Subcutaneous abdominal adipose tissue (tissue), 5 donors: ENCODE measurements at regions not wholly inside any gene's neighbourhood (a gene's known extent, or its start where the extent isn't known, plus 50 kb on each side); places are given as distances from the start of the nearest gene placed in this dataset.
"Not testable (repeated sequence)": the region's sequence is repeated elsewhere in the genome, so short reads cannot be mapped to it uniquely, and the experiment has no call there.

Experiments used
- H3K27ac ChIP-seq: one replicate; pipeline ENCODE4 v1.7.0; 2013; ENCODE audit warnings: low read depth, mild to moderate bottlenecking, inconsistent platforms, low read length, moderate library complexity
- H3K27me3 ChIP-seq, 5 donors: one replicate each; pipeline ENCODE4 v1.7.0; 2013; ENCODE audit warnings: low read length in 5 of 5, inconsistent platforms in 1 of 5; ENCODE audit not compliant: control insufficient read depth in 5 of 5, insufficient read depth in 4 of 5
- H3K36me3 ChIP-seq, 5 donors: one replicate each; pipeline ENCODE4 v1.7.0; 2013; ENCODE audit warnings: low read length in 5 of 5; ENCODE audit not compliant: control insufficient read depth in 5 of 5, insufficient read depth in 5 of 5
- H3K4me1 ChIP-seq, 5 donors: one replicate each; pipeline ENCODE4 v1.7.0; 2013; ENCODE audit warnings: low read length in 5 of 5, mild to moderate bottlenecking in 3 of 5, moderate library complexity in 1 of 5; ENCODE audit not compliant: control insufficient read depth in 5 of 5, insufficient read depth in 5 of 5
- H3K4me3 ChIP-seq, 5 donors: one replicate each; pipeline ENCODE4 v1.7.0; 2013; ENCODE audit warnings: low read length in 5 of 5, low read depth in 1 of 5
- H3K9ac ChIP-seq, 5 donors: one replicate each; pipeline ENCODE4 v1.7.0; 2013; ENCODE audit warnings: low read length in 5 of 5, mild to moderate bottlenecking in 4 of 5, moderate library complexity in 3 of 5
- H3K9me3 ChIP-seq, 5 donors: one replicate each; pipeline ENCODE4 v1.7.0; 2013; ENCODE audit warnings: low read length in 5 of 5; ENCODE audit not compliant: control insufficient read depth in 5 of 5
- donor health status: healthy.
- donor health status: healthy.
- donor health status: healthy.
- donor health status: healthy.
- donor health status: healthy.

DNA sequence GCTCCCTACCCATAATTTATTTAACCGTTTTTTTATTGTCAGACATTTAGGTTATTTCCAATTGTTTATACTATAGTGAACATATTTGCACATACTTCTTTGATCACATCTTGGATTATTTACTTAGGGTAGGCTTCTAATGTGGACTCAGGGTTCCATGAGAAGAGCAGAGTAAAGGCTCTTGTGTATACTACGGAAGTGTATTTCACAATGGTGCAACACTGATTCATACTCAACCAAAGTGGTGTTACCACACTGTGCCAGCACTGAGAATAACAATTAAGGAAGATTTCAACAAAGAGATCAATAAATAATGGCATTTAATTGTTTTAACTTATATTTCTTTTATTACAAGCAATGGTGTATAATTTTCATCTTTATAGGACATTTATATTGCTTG, 251.2 kb downstream of the ZNF326 start:
- no peaks in the 10 kb centered on the region for H3K27me3 ChIP-seq
- H3K36me3 ChIP-seq = no peaks in the 10 kb centered on the region
- peaks cover 0 to 5% (median 4%) of the 10 kb centered on the region in 5 donors for H3K9me3 ChIP-seq
- no peak overlapping the region for H3K9ac ChIP-seq
- H3K27ac ChIP-seq = no peak overlapping the region
- peaks cover 0 to 3% (median 0%) of the 10 kb centered on the region in 5 donors for H3K4me1 ChIP-seq
- H3K4me3 ChIP-seq = no peak overlapping the region

DNA sequence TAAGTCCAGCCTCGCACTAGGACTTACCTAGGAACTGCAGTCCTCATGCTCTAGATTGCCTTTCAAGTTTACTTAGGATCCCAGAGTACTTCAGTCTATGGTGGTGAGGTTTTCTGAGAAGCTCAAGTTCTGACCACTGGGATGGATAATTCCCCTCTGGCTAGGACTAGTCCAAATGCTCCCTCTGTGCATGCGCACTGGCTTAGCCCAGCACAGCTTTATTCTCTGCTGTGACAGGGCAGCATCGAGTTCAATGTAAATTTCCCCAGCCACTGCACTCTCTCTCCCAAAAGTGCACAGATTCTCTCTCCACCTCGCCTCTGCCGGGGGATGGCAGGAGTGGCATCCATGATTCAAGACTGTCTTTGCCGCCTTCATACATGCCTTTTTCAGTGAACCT, 241.6 kb downstream of the ZNF326 start:
- no peak overlapping the region for H3K9ac ChIP-seq
- no peak overlapping the region for H3K4me3 ChIP-seq
- no peaks in the 10 kb centered on the region for H3K27me3 ChIP-seq
- peaks cover 2 to 18% (median 5%) of the 10 kb centered on the region in 5 donors for H3K9me3 ChIP-seq
- no peaks in the 10 kb centered on the region for H3K36me3 ChIP-seq
- no peaks in the 10 kb centered on the region for H3K4me1 ChIP-seq
- no peak overlapping the region for H3K27ac ChIP-seq

DNA sequence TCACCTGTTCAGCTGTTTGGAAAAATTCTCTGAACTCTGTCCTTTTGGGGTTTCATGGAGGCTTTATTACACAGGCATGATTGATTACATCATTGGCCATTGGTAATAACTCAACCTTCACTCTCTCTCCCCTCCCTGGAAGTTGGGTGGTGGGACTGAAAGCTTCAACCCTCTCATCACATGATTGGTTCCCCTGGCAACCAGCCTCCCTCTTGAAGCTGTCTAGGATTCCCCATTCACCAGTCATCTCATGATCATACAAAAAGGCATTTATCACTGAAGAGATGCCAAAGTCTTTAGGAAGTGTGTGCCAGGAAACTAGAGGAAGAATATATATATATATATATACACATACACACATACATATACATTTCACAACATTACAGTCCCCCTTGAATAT, 228.5 kb downstream of the ZNF326 start:
- Histone ChIP-seq H3K4me1 (peaks cover 0 to 13% (median 0%) of the 10 kb centered on the region in 5 donors), H3K36me3 (no peaks in the 10 kb centered on the region), H3K9me3 (peaks cover 0 to 9% (median 8%) of the 10 kb centered on the region in 5 donors), H3K9ac (no peak overlapping the region), H3K27ac (no peak overlapping the region), H3K27me3 (no peaks in the 10 kb centered on the region), H3K4me3 (no peak overlapping the region)

DNA sequence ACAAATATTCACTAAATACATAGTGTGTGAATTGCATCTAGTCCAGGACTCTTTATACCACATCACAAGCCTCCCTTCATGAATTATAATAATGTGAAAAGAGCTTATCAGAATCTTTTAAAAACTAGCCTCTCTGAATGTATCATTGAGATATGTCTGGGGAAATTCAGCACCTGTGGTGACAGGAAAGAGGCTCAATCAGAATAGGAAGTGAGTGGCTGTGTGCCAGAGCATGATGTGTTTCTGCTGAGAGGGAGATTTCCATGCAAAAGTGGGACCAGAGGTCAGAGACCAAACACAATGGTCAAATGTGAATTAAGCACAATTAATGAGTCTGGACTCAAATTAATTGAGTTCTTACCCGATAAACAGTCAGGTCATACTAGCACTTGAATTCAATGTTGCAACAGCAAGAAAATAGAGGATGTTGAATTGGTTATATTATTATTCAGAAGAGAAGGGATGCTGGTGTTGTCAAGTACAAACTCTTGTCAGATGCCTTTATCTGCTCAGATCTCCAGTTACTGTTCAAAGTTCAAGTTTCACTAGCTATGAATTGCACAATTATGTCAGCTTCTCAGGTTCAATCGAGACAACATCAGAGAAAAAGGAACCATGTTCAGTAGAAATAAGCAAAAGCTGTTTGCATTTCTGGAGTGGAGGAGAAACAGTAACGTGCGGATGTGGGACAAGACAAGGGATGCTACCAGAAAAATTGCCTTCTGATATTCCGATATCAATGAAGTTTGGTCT, 226.2 kb downstream of the ZNF326 start:
- Histone ChIP-seq H3K9me3 (peaks cover 0 to 9% (median 6%) of the 10 kb centered on the region in 5 donors), H3K4me3 (no peak overlapping the region), H3K36me3 (no peaks in the 10 kb centered on the region), H3K27ac (no peak overlapping the region), H3K27me3 (no peaks in the 10 kb centered on the region), H3K9ac (no peak overlapping the region), H3K4me1 (peaks cover 0 to 13% (median 0%) of the 10 kb centered on the region in 5 donors)

DNA sequence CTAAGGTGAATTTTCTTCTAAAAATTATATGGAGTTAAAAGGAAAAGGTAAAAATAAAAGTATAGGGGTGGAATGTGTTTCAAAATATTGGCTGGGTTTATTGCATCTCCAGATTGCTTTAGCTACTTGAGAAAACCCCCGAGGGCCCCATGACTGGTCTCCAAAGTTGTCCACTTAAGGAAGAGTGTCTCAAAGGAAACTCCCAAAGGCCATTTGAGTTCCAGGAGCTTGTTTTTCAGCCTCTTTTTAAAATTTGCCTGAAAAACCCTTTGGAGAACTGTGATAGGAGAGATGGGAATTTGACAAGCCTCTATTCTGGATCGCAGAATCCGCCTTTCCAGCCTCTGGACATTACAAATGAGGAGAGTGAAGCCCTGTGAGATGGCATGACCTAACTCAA, 225.6 kb downstream of the ZNF326 start:
- no peak overlapping the region for H3K4me3 ChIP-seq
- no peak overlapping the region for H3K9ac ChIP-seq
- no peak overlapping the region for H3K27ac ChIP-seq

DNA sequence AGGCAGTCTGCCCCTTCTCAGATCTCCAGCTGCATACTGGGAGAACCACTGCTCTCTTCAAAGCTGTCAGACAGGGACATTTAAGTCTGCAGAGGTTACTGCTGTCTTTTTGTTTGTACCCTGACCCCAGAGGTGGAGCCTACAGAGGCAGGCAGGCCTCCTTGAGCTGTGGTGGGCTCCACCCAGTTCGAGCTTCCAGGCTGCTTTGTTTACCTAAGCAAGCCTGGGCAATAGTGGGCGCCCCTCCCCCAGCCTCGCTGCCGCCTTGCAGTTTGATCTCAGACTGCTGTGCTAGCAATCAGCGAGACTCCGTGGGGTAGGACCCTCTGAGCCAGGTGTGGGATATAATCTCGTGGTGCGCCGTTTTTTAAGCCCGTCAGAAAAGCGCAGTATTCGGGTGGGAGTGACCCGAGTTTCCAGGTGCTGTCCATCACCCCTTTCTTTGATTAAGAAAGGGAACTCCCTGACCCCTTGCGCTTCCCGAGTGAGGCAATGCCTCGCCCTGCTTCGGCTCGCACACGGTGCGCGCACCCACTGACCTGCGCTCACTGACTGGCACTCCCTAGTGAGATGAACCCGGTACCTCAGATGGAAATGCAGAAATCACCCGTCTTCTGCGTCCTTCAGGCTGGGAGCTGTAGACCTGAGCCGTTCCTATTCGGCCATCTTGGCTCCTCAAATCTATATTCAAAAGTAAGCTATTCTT, 224.4 kb downstream of the ZNF326 start:
- not testable (repeated sequence) for H3K9ac ChIP-seq, H3K4me3 ChIP-seq, H3K27me3 ChIP-seq, H3K36me3 ChIP-seq, H3K9me3 ChIP-seq, H3K27ac ChIP-seq
- peaks cover 0 to 13% (median 0%) of the 10 kb centered on the region in 5 donors for H3K4me1 ChIP-seq

More for the DNA sequence above, 225.6 kb downstream of the ZNF326 start:
- peaks cover 0 to 13% (median 0%) of the 10 kb centered on the region in 5 donors for H3K4me1 ChIP-seq
- no peaks in the 10 kb centered on the region for H3K36me3 ChIP-seq
- no peaks in the 10 kb centered on the region for H3K27me3 ChIP-seq
- H3K9me3 ChIP-seq = peaks cover 0 to 5% (median 2%) of the 10 kb centered on the region in 5 donors

DNA sequence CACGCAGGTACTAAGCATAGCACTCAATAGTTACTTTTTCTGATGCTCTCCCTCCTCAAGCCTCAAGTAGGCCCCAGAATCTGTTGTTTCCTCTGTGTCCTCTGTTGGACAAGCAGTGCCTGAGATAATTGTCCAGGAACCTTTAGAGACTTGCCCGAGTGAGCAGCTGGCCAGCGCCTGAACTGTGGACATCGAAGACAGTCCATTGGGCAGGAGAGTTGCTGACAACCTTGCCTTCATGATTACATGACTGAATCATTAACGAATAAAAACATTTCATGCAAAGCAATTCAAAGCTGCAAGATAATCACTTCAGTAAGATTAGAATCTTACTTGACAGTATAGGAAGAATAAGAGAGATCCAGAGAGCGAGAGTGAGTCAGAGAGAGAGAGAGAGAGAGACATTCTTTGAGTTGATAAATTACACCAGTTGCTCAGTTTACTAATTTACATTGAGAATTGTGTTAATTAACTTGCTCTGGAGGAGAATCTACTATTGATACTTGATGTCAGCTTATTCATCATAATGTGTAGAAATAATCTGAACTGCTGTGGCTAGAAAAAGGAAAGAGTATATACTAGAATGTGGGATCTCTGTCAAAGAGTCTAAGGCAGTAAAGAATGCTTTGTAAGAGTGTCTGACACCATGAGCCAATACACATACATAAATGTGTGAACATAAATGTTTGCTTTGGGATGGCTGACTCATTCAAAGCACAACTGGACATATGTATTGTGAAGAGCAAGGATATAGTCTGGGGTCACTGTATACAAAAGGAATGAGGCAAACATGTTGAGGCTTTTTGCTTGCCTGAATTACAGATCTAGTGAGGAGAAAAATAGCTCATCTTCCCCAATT, 216.0 kb downstream of the ZNF326 start:
- H3K27ac ChIP-seq = no peak overlapping the region
- H3K27me3 ChIP-seq = no peaks in the 10 kb centered on the region
- H3K4me1 ChIP-seq = no peaks in the 10 kb centered on the region
- no peaks in the 10 kb centered on the region for H3K9me3 ChIP-seq
- no peak overlapping the region for H3K9ac ChIP-seq
- H3K36me3 ChIP-seq = no peaks in the 10 kb centered on the region
- no peak overlapping the region for H3K4me3 ChIP-seq

DNA sequence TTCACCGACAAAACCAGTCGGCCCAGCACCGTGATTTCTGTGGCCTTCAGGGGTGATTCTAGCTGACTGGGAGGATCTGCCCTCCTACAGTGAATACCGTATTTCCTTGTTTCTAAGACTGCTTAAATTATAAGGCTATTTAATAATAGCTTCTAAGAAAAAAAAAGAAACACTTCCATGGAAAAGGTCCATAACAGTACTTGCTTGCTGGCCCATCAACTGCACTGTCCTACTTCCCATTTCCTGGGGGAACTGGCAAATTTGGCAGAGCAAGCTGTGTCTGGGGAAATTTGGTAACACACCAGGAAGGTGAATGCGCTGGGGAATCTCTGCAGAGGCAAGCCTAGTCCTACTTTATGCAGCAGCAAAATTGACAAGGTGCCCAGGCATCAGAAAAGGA, 214.0 kb downstream of the ZNF326 start:
- no peak overlapping the region for H3K27ac ChIP-seq
- H3K9ac ChIP-seq = no peak overlapping the region
- no peaks in the 10 kb centered on the region for H3K4me1 ChIP-seq

DNA sequence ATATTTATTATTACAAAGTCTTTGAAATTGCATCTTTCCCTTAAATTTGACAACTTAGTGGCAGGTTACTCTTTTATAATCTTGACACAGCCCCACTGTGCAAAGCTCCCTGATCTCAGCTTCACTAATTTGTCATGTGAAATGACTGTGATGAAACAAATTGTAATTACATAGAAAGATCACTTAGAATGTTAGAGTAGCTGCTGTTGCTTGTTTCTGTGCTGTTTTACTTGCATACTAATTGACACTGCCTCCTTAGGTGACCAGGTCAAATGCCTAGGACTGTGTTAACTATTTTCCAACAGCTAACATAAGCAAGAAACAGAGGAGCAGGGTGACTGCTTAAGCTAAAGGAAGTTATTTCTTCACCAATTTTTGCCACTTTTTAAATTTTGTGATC, 211.3 kb downstream of the ZNF326 start:
- Histone ChIP-seq H3K4me3 (no peak overlapping the region), H3K9me3 (no peaks in the 10 kb centered on the region), H3K27me3 (no peaks in the 10 kb centered on the region), H3K4me1 (no peaks in the 10 kb centered on the region), H3K27ac (no peak overlapping the region), H3K36me3 (no peaks in the 10 kb centered on the region), H3K9ac (no peak overlapping the region)

More for the DNA sequence above, 214.0 kb downstream of the ZNF326 start:
- H3K9me3 ChIP-seq = no peaks in the 10 kb centered on the region
- no peaks in the 10 kb centered on the region for H3K36me3 ChIP-seq
- no peak overlapping the region for H3K4me3 ChIP-seq
- no peaks in the 10 kb centered on the region for H3K27me3 ChIP-seq

DNA sequence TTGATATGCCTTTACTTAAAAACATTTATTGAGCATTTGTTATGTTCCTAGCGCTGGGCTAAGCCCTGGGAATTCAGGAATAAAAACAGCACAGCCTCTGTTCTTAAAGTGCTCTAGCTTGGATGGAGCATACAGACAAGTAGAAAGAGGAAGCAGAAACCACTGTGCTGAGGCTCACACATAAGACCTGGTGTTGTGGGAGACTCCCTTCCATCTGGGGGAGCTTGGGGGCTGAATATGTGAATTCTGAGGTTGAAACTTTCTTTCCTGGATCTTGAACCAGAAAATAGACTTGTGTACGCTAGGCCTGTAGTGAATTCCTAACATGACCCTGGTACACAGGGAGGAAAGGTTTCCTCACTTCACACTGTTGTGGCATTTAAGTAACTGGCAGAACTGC, 209.9 kb downstream of the ZNF326 start:
- Histone ChIP-seq H3K27me3 (no peaks in the 10 kb centered on the region), H3K27ac (no peak overlapping the region), H3K9me3 (no peaks in the 10 kb centered on the region), H3K4me3 (no peak overlapping the region), H3K9ac (no peak overlapping the region), H3K4me1 (no peaks in the 10 kb centered on the region), H3K36me3 (no peaks in the 10 kb centered on the region)
